ENCODE measurements at regions not wholly inside any gene's neighbourhood (a gene's known extent, or its start where the extent isn't known, plus 50 kb on each side); places are given as distances from the start of the nearest gene placed in this dataset.

- TF ChIP-seq POLR2A (IDR thresholded peaks at IDR 0.05; ENCODE audit: low read depth, low read length), result no peak
- TF ChIP-seq TAF1 (IDR thresholded peaks at IDR 0.05; ENCODE audit: borderline replicate concordance, low read depth, low read length), result no peak
- no peak for TF ChIP-seq POLR2AphosphoS5 (IDR thresholded peaks at IDR 0.05; ENCODE audit: low read depth, low read length)
Observed at GRCh38 chr10:10094691-10095090, 923.0 kb upstream of the CELF2 start.
